ENCODE measurements at regions not wholly inside any gene's neighbourhood (a gene's known extent, or its start where the extent isn't known, plus 50 kb on each side); places are given as distances from the start of the nearest gene placed in this dataset.

- H3K4me1 ChIP-seq (ENCODE audit: control insufficient read depth, insufficient read depth, low read length, unreplicated experiment): peaks cover 25% of the 10 kb centered on the region
- no peaks in the 10 kb centered on the region for H3K27me3 ChIP-seq (ENCODE audit: insufficient read depth, low read length)
- peak overlapping the region; percentile 68 for H2AFZ ChIP-seq (ENCODE audit: low read length, unreplicated experiment)
- H3K4me3 ChIP-seq (ENCODE audit: low read depth, low read length): no peak overlapping the region
- H3K36me3 ChIP-seq (ENCODE audit: insufficient read depth, low read length): no peaks in the 10 kb centered on the region
- H3K27ac ChIP-seq (ENCODE audit: low read depth, low read length): no peak overlapping the region
- H3K79me2 ChIP-seq (ENCODE audit: control insufficient read depth, insufficient read depth, low read length, unreplicated experiment): no peaks in the 10 kb centered on the region
These were observed 343.7 kb upstream of the KLF3 start for GRCh38 chr4:38320343-38320695.

GRCh38 chr4:38320833-38321232 is 343.2 kb upstream of the KLF3 start:
- peaks cover 25% of the 10 kb centered on the region for H3K4me1 ChIP-seq (ENCODE audit: control insufficient read depth, insufficient read depth, low read length, unreplicated experiment)
- H3K36me3 ChIP-seq (ENCODE audit: insufficient read depth, low read length): no peaks in the 10 kb centered on the region
- no peak overlapping the region for H3K4me3 ChIP-seq (ENCODE audit: low read depth, low read length)
- H3K27me3 ChIP-seq (ENCODE audit: insufficient read depth, low read length): no peaks in the 10 kb centered on the region
- H3K27ac ChIP-seq (ENCODE audit: low read depth, low read length): no peak overlapping the region
- no peaks in the 10 kb centered on the region for H3K79me2 ChIP-seq (ENCODE audit: control insufficient read depth, insufficient read depth, low read length, unreplicated experiment)
- H2AFZ ChIP-seq (ENCODE audit: low read length, unreplicated experiment): no peak overlapping the region

GRCh38 chr4:38322714-38323113 is 341.3 kb upstream of the KLF3 start:
- 0 out of 2 replicates have a peak overlapping the region, but pooled peaks have one; percentile 27 for H3K27ac ChIP-seq (ENCODE audit: low read depth, low read length)
- no peak overlapping the region for H3K4me3 ChIP-seq (ENCODE audit: low read depth, low read length)
- no peaks in the 10 kb centered on the region for H3K36me3 ChIP-seq (ENCODE audit: insufficient read depth, low read length)
- H3K4me1 ChIP-seq (ENCODE audit: control insufficient read depth, insufficient read depth, low read length, unreplicated experiment): peaks cover 25% of the 10 kb centered on the region
- no peaks in the 10 kb centered on the region for H3K27me3 ChIP-seq (ENCODE audit: insufficient read depth, low read length)
- no peak overlapping the region for H2AFZ ChIP-seq (ENCODE audit: low read length, unreplicated experiment)
- H3K79me2 ChIP-seq (ENCODE audit: control insufficient read depth, insufficient read depth, low read length, unreplicated experiment): no peaks in the 10 kb centered on the region

- H3K27me3 ChIP-seq (ENCODE audit: insufficient read depth, low read length): no peaks in the 10 kb centered on the region
- 0 out of 2 replicates have a peak overlapping the region, but pooled peaks have one; percentile 27 for H3K27ac ChIP-seq (ENCODE audit: low read depth, low read length)
- no peak overlapping the region for H3K4me3 ChIP-seq (ENCODE audit: low read depth, low read length)
- no peak overlapping the region for H2AFZ ChIP-seq (ENCODE audit: low read length, unreplicated experiment)
- H3K79me2 ChIP-seq (ENCODE audit: control insufficient read depth, insufficient read depth, low read length, unreplicated experiment): no peaks in the 10 kb centered on the region
- no peaks in the 10 kb centered on the region for H3K36me3 ChIP-seq (ENCODE audit: insufficient read depth, low read length)
- H3K4me1 ChIP-seq (ENCODE audit: control insufficient read depth, insufficient read depth, low read length, unreplicated experiment): peaks cover 23% of the 10 kb centered on the region
These were observed 340.8 kb upstream of the KLF3 start for GRCh38 chr4:38323141-38323641.

- Histone ChIP-seq H3K79me2 (ENCODE audit: control insufficient read depth, insufficient read depth, low read length, unreplicated experiment) (no peaks in the 10 kb centered on the region), H3K36me3 (ENCODE audit: insufficient read depth, low read length) (no peaks in the 10 kb centered on the region), H2AFZ (ENCODE audit: low read length, unreplicated experiment) (no peak overlapping the region), H3K27me3 (ENCODE audit: insufficient read depth, low read length) (no peaks in the 10 kb centered on the region), H3K4me1 (ENCODE audit: control insufficient read depth, insufficient read depth, low read length, unreplicated experiment) (peaks cover 12% of the 10 kb centered on the region), H3K27ac (ENCODE audit: low read depth, low read length) (no peak overlapping the region), H3K4me3 (ENCODE audit: low read depth, low read length) (no peak overlapping the region)
These were observed 339.0 kb upstream of the KLF3 start for GRCh38 chr4:38324861-38325628.

GRCh38 chr4:38325629-38325913 is 338.4 kb upstream of the KLF3 start:
- no peak overlapping the region for H2AFZ ChIP-seq (ENCODE audit: low read length, unreplicated experiment)
- no peak overlapping the region for H3K4me3 ChIP-seq (ENCODE audit: low read depth, low read length)
- H3K79me2 ChIP-seq (ENCODE audit: control insufficient read depth, insufficient read depth, low read length, unreplicated experiment): no peaks in the 10 kb centered on the region
- H3K36me3 ChIP-seq (ENCODE audit: insufficient read depth, low read length): no peaks in the 10 kb centered on the region
- no peak overlapping the region for H3K27ac ChIP-seq (ENCODE audit: low read depth, low read length)
- peaks cover 10% of the 10 kb centered on the region for H3K4me1 ChIP-seq (ENCODE audit: control insufficient read depth, insufficient read depth, low read length, unreplicated experiment)
- no peaks in the 10 kb centered on the region for H3K27me3 ChIP-seq (ENCODE audit: insufficient read depth, low read length)

- Histone ChIP-seq H3K36me3 (ENCODE audit: insufficient read depth, low read length) (no peaks in the 10 kb centered on the region), H3K27ac (ENCODE audit: low read depth, low read length) (no peak overlapping the region), H3K79me2 (ENCODE audit: control insufficient read depth, insufficient read depth, low read length, unreplicated experiment) (no peaks in the 10 kb centered on the region), H2AFZ (ENCODE audit: low read length, unreplicated experiment) (no peak overlapping the region), H3K4me3 (ENCODE audit: low read depth, low read length) (no peak overlapping the region), H3K27me3 (ENCODE audit: insufficient read depth, low read length) (no peaks in the 10 kb centered on the region), H3K4me1 (ENCODE audit: control insufficient read depth, insufficient read depth, low read length, unreplicated experiment) (peaks cover 10% of the 10 kb centered on the region)
These were observed 337.5 kb upstream of the KLF3 start for GRCh38 chr4:38326499-38326898.

- H3K4me3 ChIP-seq (ENCODE audit: low read depth, low read length): no peak overlapping the region
- peaks cover 9% of the 10 kb centered on the region for H3K4me1 ChIP-seq (ENCODE audit: control insufficient read depth, insufficient read depth, low read length, unreplicated experiment)
- no peaks in the 10 kb centered on the region; the same call in 1 of the 2 replicates for H3K27me3 ChIP-seq (ENCODE audit: insufficient read depth, low read length)
- no peaks in the 10 kb centered on the region for H3K79me2 ChIP-seq (ENCODE audit: control insufficient read depth, insufficient read depth, low read length, unreplicated experiment)
- H2AFZ ChIP-seq (ENCODE audit: low read length, unreplicated experiment): no peak overlapping the region
- no peak overlapping the region for H3K27ac ChIP-seq (ENCODE audit: low read depth, low read length)
- no peaks in the 10 kb centered on the region for H3K36me3 ChIP-seq (ENCODE audit: insufficient read depth, low read length)
These were observed 336.8 kb upstream of the KLF3 start for GRCh38 chr4:38327174-38327573.

GRCh38 chr4:38328989-38329729 is 334.8 kb upstream of the KLF3 start:
- peaks cover 13% of the 10 kb centered on the region for H3K27me3 ChIP-seq (ENCODE audit: insufficient read depth, low read length)
- H3K79me2 ChIP-seq (ENCODE audit: control insufficient read depth, insufficient read depth, low read length, unreplicated experiment): no peaks in the 10 kb centered on the region
- no peak overlapping the region for H3K27ac ChIP-seq (ENCODE audit: low read depth, low read length)
- H3K36me3 ChIP-seq (ENCODE audit: insufficient read depth, low read length): no peaks in the 10 kb centered on the region
- no peak overlapping the region for H2AFZ ChIP-seq (ENCODE audit: low read length, unreplicated experiment)
- no peak overlapping the region for H3K4me3 ChIP-seq (ENCODE audit: low read depth, low read length)
- no peaks in the 10 kb centered on the region for H3K4me1 ChIP-seq (ENCODE audit: control insufficient read depth, insufficient read depth, low read length, unreplicated experiment)

GRCh38 chr4:38330321-38330720 is 333.7 kb upstream of the KLF3 start:
- no peaks in the 10 kb centered on the region for H3K4me1 ChIP-seq (ENCODE audit: control insufficient read depth, insufficient read depth, low read length, unreplicated experiment)
- H3K27ac ChIP-seq (ENCODE audit: low read depth, low read length): no peak overlapping the region
- no peaks in the 10 kb centered on the region for H3K79me2 ChIP-seq (ENCODE audit: control insufficient read depth, insufficient read depth, low read length, unreplicated experiment)
- H3K36me3 ChIP-seq (ENCODE audit: insufficient read depth, low read length): no peaks in the 10 kb centered on the region
- H2AFZ ChIP-seq (ENCODE audit: low read length, unreplicated experiment): no peak overlapping the region
- peaks cover 25% of the 10 kb centered on the region for H3K27me3 ChIP-seq (ENCODE audit: insufficient read depth, low read length)
- no peak overlapping the region for H3K4me3 ChIP-seq (ENCODE audit: low read depth, low read length)

GRCh38 chr4:38330936-38331335 is 333.1 kb upstream of the KLF3 start:
- H3K27ac ChIP-seq (ENCODE audit: low read depth, low read length): no peak overlapping the region
- no peak overlapping the region for H3K4me3 ChIP-seq (ENCODE audit: low read depth, low read length)
- no peak overlapping the region for H2AFZ ChIP-seq (ENCODE audit: low read length, unreplicated experiment)

More at GRCh38 chr4:38330936-38331335, 333.1 kb upstream of the KLF3 start:
- Histone ChIP-seq H3K79me2 (ENCODE audit: control insufficient read depth, insufficient read depth, low read length, unreplicated experiment) (no peaks in the 10 kb centered on the region), H3K27me3 (ENCODE audit: insufficient read depth, low read length) (peaks cover 25% of the 10 kb centered on the region), H3K36me3 (ENCODE audit: insufficient read depth, low read length) (no peaks in the 10 kb centered on the region), H3K4me1 (ENCODE audit: control insufficient read depth, insufficient read depth, low read length, unreplicated experiment) (no peaks in the 10 kb centered on the region)

All from ACC112 (cell line).